ENCODE measurements at regions not wholly inside any gene's neighbourhood (a gene's known extent, or its start where the extent isn't known, plus 50 kb on each side); places are given as distances from the start of the nearest gene placed in this dataset.

DNA sequence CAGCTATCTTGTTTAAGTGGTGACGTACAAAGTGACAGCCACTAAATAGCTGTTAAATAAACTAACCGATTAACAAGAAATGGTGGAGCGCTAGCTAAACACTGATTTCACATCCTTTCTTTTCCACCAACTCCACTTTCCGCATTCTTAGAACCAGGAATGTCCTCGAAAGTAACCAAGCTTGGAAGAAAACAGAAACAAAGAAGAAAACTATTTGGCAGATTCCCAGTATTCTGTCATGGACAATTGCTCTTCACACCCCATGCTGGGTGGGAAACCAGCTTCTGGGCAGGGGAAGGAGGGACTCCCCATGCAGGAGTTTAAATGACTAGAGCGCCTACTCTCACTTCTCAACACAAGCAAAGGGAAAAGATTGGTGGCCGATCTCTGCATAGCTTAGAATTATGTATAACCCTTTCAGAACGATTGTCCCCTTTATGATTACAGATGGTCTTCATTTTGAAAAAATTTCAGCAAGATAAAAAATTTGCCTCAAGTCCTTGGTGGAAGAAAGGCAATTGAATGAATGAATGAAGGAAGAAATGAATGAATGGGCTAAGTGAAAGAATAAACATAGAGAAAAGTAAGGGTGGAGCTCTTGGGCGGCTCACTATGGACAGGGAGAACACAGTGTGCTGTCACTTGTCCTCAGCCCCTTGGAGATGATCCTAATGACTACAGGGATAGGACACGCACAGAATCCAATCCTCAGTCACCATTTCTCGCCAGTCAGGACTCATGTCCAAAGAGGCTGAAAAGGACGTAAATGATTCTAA is 148.7 kb upstream of the NEDD9 start:
- no peak for TF ChIP-seq POLR2A (IDR thresholded peaks at IDR 0.05)
- TF ChIP-seq, protein P1, sequence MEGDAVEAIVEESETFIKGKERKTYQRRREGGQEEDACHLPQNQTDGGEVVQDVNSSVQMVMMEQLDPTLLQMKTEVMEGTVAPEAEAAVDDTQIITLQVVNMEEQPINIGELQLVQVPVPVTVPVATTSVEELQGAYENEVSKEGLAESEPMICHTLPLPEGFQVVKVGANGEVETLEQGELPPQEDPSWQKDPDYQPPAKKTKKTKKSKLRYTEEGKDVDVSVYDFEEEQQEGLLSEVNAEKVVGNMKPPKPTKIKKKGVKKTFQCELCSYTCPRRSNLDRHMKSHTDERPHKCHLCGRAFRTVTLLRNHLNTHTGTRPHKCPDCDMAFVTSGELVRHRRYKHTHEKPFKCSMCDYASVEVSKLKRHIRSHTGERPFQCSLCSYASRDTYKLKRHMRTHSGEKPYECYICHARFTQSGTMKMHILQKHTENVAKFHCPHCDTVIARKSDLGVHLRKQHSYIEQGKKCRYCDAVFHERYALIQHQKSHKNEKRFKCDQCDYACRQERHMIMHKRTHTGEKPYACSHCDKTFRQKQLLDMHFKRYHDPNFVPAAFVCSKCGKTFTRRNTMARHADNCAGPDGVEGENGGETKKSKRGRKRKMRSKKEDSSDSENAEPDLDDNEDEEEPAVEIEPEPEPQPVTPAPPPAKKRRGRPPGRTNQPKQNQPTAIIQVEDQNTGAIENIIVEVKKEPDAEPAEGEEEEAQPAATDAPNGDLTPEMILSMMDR (IDR thresholded peaks at IDR 0.05) = no peak

All from lower leg skin (tissue), 3 donors.